ENCODE measurements at regions not wholly inside any gene's neighbourhood (a gene's known extent, or its start where the extent isn't known, plus 50 kb on each side); places are given as distances from the start of the nearest gene placed in this dataset.

DNA sequence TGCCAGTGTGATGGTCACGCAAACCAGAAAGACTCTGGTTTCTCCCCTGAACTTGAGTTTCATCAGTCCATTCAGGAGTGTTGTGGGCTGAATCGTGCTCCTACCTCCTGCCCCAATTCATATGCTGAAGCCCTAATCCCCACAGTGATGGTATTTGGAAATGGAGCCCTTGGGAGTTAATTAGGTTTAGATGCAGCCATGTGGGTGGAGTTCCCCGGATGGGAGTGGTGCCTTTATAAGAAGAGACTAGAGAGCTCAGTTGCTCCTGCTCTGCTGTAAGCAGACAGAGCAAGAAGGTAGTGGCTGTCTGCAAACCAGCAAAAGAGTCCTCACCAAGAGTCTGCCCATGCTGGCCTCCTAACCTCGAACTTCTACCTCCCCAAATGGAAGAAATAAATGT lies 160.3 kb upstream of the DYNLRB2 start:
- no peaks in the 10 kb centered on the region for H4K20me1 ChIP-seq (ENCODE audit: control insufficient read depth, insufficient read depth, insufficient read length)

More for the DNA sequence above, 160.3 kb upstream of the DYNLRB2 start:
- no peaks in the 10 kb centered on the region for H3K27me3 ChIP-seq (ENCODE audit: insufficient read depth, low read length)
- H3K79me2 ChIP-seq (ENCODE audit: insufficient read depth, low read length): no peaks in the 10 kb centered on the region
- H3K27ac Mint-ChIP-seq: no peak overlapping the region; a peak in 1 of 7 replicates
- no peak overlapping the region for H2BK12ac ChIP-seq (ENCODE audit: insufficient read length, low read depth, low read length)
- no peak overlapping the region for H4K8ac ChIP-seq (replicated peaks; ENCODE audit: insufficient read length, low read depth, low read length)
- no peak overlapping the region for H3K4ac ChIP-seq (ENCODE audit: low read depth, low read length)
- H2AFZ ChIP-seq (ENCODE audit: low read length): no peak overlapping the region
- no peak overlapping the region for H4K91ac ChIP-seq (ENCODE audit: insufficient read length, low read depth, low read length)
- no peak overlapping the region; a peak in 1 of 5 replicates for H3K4me3 Mint-ChIP-seq
- no peaks in the 10 kb centered on the region for H3K79me1 ChIP-seq (ENCODE audit: insufficient read depth, low read depth, low read length, poor library complexity, severe bottlenecking)
- H3K4me1 ChIP-seq (ENCODE audit: insufficient read depth, low read length): no peaks in the 10 kb centered on the region
- H3T11ph ChIP-seq (ENCODE audit: low read length): no peak overlapping the region
- H3K23ac ChIP-seq (ENCODE audit: insufficient read length, low read depth, low read length): no peak overlapping the region
- H3K9me3 Mint-ChIP-seq: no peaks in the 10 kb centered on the region
- H3K4me2 ChIP-seq (ENCODE audit: insufficient read depth, insufficient read length, low read length): no peak overlapping the region
- no peak overlapping the region for H3K27ac ChIP-seq (ENCODE audit: insufficient read length, low read depth, low read length)
- peaks cover 1% of the 10 kb centered on the region; the same call in 1 of the 2 replicates for H3K27me3 Mint-ChIP-seq (ENCODE audit: low read depth)
- peaks cover 9 to 12% of the 10 kb centered on the region in 2 experiments for H3K4me1 Mint-ChIP-seq
- DNase-seq: no peak
- H3K56ac ChIP-seq (ENCODE audit: insufficient read length, low read depth, low read length): no peak overlapping the region
- no peaks in the 10 kb centered on the region for H3K23me2 ChIP-seq (ENCODE audit: insufficient read length, low read depth, low read length, poor library complexity, severe bottlenecking)
- no peak overlapping the region for H2BK5ac ChIP-seq (ENCODE audit: insufficient read length, low read length)
- no peaks in the 10 kb centered on the region for H3K36me3 Mint-ChIP-seq (ENCODE audit: insufficient read depth in 1 of 3, low read depth in 3 of 3)
- no peak overlapping the region for H2BK120ac ChIP-seq (ENCODE audit: low read depth, low read length, poor library complexity, severe bottlenecking)
- WGBS (ENCODE audit: extremely low coverage, insufficient read length, low lambda C conversion rate): no CpG with 5 or more reads among the region's 4 CpGs
- no peak overlapping the region for H3K18ac ChIP-seq (ENCODE audit: insufficient read length, low read depth, low read length)
- no peaks in the 10 kb centered on the region for H3K9me3 ChIP-seq (ENCODE audit: control insufficient read depth, low read depth, low read length)
- no peak overlapping the region for H2AK5ac ChIP-seq (ENCODE audit: insufficient read length, low read length)
- TF ChIP-seq, protein P1, sequence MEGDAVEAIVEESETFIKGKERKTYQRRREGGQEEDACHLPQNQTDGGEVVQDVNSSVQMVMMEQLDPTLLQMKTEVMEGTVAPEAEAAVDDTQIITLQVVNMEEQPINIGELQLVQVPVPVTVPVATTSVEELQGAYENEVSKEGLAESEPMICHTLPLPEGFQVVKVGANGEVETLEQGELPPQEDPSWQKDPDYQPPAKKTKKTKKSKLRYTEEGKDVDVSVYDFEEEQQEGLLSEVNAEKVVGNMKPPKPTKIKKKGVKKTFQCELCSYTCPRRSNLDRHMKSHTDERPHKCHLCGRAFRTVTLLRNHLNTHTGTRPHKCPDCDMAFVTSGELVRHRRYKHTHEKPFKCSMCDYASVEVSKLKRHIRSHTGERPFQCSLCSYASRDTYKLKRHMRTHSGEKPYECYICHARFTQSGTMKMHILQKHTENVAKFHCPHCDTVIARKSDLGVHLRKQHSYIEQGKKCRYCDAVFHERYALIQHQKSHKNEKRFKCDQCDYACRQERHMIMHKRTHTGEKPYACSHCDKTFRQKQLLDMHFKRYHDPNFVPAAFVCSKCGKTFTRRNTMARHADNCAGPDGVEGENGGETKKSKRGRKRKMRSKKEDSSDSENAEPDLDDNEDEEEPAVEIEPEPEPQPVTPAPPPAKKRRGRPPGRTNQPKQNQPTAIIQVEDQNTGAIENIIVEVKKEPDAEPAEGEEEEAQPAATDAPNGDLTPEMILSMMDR (conservative IDR thresholded peaks at IDR 0.05): no peak
- H4K5ac ChIP-seq (ENCODE audit: insufficient read length, low read depth, low read length): no peak overlapping the region
- no peak overlapping the region for H2BK15ac ChIP-seq (ENCODE audit: low read depth, low read length)
- no peak overlapping the region for H3K9ac ChIP-seq (ENCODE audit: extremely low read depth, insufficient read length, low read length)
- H3K14ac ChIP-seq (ENCODE audit: insufficient read depth, low read length): no peak overlapping the region
- no peak overlapping the region for H2BK20ac ChIP-seq (ENCODE audit: low read depth, low read length, poor library complexity, severe bottlenecking)

Measured in H9 (cell line).